Astrocyte (in vitro differentiated cells and primary cell): ENCODE measurements at regions not wholly inside any gene's neighbourhood (a gene's known extent, or its start where the extent isn't known, plus 50 kb on each side); places are given as distances from the start of the nearest gene placed in this dataset.

Experiments
- CTCF ChIP-seq: IDR thresholded peaks from 2 replicates; pipeline ENCODE4 v1.5.1; 2011; ENCODE audit warnings: low read depth, mild to moderate bottlenecking, inconsistent platforms, low read length, moderate library complexity; ENCODE audit not compliant: insufficient read depth
- EZH2 ChIP-seq: IDR thresholded peaks from 2 replicates; pipeline ENCODE4 v1.6.1; 2012; ENCODE audit warnings: mild to moderate bottlenecking, low read length, inconsistent platforms; ENCODE audit not compliant: insufficient read depth

GRCh38 chr10:131770946-131771633 is 129.7 kb upstream of the PPP2R2D start:
- TF ChIP-seq CTCF (no peak), EZH2 (no peak)
